Occipital lobe (tissue), 1 donor: ENCODE measurements at regions not wholly inside any gene's neighbourhood (a gene's known extent, or its start where the extent isn't known, plus 50 kb on each side); places are given as distances from the start of the nearest gene placed in this dataset.
"Not testable (repeated sequence)": the region's sequence is repeated elsewhere in the genome, so short reads cannot be mapped to it uniquely, and the experiment has no call there.

Source experiments
- DNase-seq: peaks from one replicate; lab custom pipeline; 2025; lab: John Stamatoyannopoulos, UW

DNA sequence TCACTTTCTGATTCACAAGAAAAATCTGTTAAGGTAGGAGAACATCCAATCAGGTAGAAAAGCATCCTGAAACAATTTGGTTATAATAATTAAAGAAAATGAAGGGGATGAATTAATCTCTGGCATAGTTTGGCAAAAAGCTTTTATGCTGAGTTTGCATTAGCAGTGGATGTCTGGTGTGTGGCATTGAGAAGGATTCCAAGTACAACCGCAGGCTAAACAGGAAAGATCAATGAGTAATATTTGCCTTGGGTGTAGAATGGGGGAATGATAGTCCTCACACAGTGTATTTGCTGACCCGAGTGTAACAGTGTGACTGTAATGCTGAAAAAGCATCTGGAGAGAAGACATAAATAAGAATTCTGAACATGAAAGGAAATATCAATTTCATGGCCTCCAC is 68.3 kb upstream of the SESTD1 start:
- no peak for DNase-seq

DNA sequence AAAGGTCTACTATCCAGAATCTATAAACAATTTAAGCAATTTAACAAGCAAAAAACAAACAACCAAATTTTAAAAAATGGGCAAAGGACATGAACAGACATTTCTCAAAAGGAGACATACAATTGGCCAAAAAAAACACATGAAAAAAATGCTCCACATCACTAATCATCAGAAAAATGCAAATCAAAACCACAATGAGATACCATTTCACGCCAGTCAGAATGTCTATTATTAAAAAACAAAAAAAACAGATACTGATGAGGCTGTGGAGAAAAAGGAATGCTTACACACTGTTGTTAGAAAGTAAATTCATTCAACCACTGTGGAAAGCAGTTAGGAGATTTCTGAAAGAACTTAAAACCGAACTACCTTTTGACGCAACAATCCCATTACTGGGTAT is 66.4 kb upstream of the SESTD1 start:
- no peak for DNase-seq

DNA sequence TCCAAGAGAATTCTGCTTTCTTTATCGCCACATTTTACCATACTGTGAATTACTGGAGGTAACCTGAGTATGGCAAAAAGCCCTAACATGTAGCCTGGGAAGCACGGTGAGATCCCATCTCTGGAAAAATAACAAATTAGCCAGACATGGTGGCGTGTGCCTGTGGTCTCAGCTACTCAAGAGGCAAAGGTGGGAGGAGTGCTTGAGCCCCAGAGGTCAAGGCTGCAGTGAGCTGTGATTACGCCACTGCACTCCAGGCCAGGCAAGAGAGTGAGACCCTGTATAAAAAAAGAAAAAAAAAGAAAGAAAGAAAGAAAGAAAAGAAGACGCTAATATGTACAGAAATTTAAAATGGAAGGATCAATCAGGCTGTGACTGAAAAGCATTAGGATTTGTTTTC is 57.7 kb upstream of the SESTD1 start:
- DNase-seq: no peak

DNA sequence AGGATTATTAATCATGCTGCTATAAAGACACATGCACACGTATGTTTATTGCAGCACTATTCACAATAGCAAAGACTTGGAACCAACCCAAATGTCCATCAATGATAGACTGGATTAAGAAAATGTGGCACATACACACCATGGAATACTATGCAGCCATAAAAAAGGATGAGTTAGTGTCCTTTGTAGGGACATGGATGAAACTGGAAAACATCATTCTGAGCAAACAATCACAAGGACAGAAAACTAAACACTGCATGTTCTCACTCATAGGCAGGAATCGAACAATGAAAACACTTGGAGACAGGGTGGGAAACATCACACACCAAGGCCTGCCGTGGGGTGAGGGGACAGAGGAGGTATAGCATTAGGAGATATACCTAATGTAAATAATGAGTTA is 56.4 kb upstream of the SESTD1 start:
- DNase-seq: not testable (repeated sequence)

DNA sequence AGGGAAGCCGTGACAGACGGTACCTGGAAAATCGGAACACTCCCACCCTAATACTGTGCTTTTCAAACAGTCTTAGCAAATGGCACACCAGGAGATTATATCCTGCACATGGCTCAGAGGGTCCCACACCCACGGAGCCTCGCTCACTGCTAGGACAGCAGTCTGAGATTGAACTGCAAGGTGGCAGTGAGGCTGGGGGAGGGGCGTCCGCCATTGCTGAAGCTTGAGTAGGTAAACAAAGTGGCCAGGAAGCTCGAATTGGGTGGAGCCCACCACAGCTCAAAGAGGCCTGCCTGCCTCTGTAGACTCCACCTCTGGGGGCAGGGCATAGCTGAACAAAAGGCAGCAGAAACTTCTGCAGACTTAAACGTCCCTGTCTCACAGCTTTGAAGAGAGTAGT is 50.1 kb upstream of the SESTD1 start:
- not testable (repeated sequence) for DNase-seq
